NT2/D1 (cell line): ENCODE measurements at regions not wholly inside any gene's neighbourhood (a gene's known extent, or its start where the extent isn't known, plus 50 kb on each side); places are given as distances from the start of the nearest gene placed in this dataset.

Experiments
- SUZ12 ChIP-seq: IDR thresholded peaks from 2 replicates; pipeline ENCODE4 v1.6.1; 2011; ENCODE audit not compliant: insufficient read length, insufficient read depth; ENCODE audit errors: extremely low read depth
- YY1 ChIP-seq: IDR thresholded peaks from 2 replicates; pipeline ENCODE4 v1.6.1; 2011; ENCODE audit not compliant: insufficient read length, insufficient read depth

DNA sequence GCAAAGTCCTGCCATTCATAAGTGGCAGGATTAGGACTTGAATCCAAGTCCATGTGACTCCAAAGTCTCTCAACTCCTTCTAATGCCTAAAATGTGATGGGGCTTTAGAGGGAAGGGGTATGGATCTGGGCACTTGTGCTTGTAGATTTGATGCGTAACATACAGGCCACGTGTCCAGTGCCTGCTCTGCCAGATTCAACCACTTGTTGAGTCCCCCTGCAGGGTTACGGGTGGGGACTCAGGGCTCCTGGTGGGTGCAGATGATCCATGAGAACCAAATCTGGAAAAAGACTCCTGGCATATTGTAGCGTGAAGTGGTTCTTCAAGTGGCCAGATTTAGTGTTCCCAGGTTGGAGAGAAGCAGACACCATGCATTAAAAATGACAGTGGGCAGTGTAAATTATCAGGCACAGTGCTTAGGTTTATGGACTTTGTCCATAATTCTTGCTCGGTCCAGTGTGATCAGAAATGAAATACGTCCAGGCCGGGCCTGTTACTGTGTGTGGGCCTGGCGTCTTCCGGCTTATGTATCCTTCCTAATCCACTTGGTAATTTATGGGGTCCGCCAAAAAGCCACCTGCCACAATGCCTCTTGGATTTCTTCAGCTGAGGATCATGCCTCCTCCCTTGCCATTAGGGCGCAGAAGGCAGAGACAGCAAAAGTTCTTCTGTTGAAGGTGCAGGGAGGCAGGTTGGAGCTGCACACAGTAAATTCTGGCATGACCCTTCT is 51.2 kb upstream of the LRP8 start:
- TF ChIP-seq YY1: no peak
- no peak for TF ChIP-seq SUZ12
